ENCODE measurements at regions not wholly inside any gene's neighbourhood (a gene's known extent, or its start where the extent isn't known, plus 50 kb on each side); places are given as distances from the start of the nearest gene placed in this dataset.
"Not testable (repeated sequence)": the region's sequence is repeated elsewhere in the genome, so short reads cannot be mapped to it uniquely, and the experiment has no call there.

DNA sequence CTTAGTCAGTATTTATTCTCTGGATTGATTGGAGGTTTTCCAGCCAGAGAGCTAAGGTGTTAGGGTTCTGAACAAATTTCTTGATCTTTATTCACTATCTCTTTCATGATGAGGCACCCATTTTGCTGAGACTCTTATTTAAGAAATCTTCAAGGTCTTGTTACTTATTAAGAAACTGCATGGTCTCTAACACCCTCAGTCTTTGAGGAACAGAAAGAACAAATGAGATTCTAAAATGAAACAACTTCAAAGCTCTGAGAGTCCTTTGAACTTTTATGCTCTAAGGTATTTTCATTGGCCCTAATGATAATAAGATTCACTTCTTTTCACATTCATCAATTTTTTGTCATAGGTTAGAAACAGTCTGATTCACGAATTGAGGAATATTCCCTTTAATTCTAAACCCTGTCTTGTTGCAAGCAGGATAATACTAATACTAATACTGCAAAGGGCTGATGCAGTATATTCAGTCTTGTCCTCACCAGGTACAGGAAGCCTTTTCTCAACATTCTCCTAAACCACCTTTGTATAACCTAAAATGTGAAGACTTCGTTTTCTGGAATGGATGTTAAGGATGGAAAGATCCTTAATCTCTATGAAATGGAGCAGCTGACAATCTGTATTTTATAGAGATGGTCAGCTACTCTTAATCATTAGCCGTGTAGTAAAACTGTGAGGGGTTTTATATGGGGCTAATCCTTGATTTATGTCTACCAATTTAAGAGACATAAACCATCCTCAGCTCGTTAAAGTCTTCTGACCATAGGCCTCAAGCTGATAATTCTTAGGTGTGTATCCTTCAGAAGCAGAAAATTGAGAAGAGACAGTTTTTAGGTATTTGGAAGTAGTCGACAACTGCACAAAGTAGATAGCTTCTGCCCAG lies 198.3 kb downstream of the OTOL1 start:
- no CpG with 5 or more reads among the region's 5 CpGs for WGBS (ENCODE audit: extremely low coverage, insufficient coverage, low lambda C conversion rate)

DNA sequence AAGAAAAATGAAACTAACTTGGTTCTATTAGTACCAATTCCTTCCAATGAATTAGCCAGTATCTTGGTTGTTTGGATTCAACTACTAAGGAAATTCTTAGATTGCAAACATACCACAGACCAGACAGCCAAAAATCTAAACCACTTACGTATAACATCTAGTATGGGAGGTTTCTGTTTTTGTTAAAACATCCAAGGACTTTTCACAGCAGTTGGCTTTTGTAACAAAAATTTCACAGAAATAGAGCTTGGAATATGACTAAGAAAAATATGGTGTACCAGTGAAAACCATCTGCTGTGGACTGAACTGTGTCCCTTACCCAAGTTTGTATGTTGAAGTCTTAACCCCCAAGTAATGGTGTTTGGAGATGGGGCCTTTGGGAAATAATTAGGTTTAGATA lies 199.2 kb downstream of the OTOL1 start:
- Histone ChIP-seq H3K18ac (ENCODE audit: low read length) (no peak overlapping the region), H2BK5ac (ENCODE audit: low read length) (no peak overlapping the region), H2BK15ac (replicated peaks; ENCODE audit: low read depth) (no peak overlapping the region), H3K27ac (ENCODE audit: low read depth, low read length) (no peak overlapping the region), H4K5ac (ENCODE audit: low read length) (no peak overlapping the region), H3K4me1 (ENCODE audit: control insufficient read depth, low read depth, low read length) (no peaks in the 10 kb centered on the region), H3K79me2 (ENCODE audit: control insufficient read depth, insufficient read depth, low read length) (no peaks in the 10 kb centered on the region), H3K27me3 (ENCODE audit: insufficient read depth, low read length, poor library complexity) (no peaks in the 10 kb centered on the region), H3K4ac (ENCODE audit: low read depth, low read length) (no peak overlapping the region), H4K8ac (ENCODE audit: low read depth, low read length) (no peak overlapping the region), H2BK120ac (ENCODE audit: low read depth, low read length) (no peak overlapping the region), H3K23ac (ENCODE audit: low read length) (no peak overlapping the region), H2AK5ac (ENCODE audit: low read length) (no peak overlapping the region), H3K9ac (ENCODE audit: low read length) (no peak overlapping the region), H3K4me2 (ENCODE audit: low read length) (no peak overlapping the region), H3K79me1 (ENCODE audit: low read length) (no peaks in the 10 kb centered on the region), H3K36me3 (ENCODE audit: control insufficient read depth, insufficient read depth, low read length) (no peaks in the 10 kb centered on the region), H3K4me3 (ENCODE audit: low read length) (no peak overlapping the region), H3K56ac (ENCODE audit: low read length) (no peak overlapping the region)
- WGBS (ENCODE audit: extremely low coverage, insufficient coverage, low lambda C conversion rate) = no CpG with 5 or more reads among the region's 1 CpG
- DNase-seq = no peak

More for the DNA sequence above, 198.3 kb downstream of the OTOL1 start:
- Histone ChIP-seq H3K79me2 (ENCODE audit: control insufficient read depth, insufficient read depth, low read length) (no peaks in the 10 kb centered on the region), H3K18ac (ENCODE audit: low read length) (no peak overlapping the region), H3K4me2 (ENCODE audit: low read length) (no peak overlapping the region), H3K4ac (ENCODE audit: low read depth, low read length) (no peak overlapping the region), H3K27ac (ENCODE audit: low read depth, low read length) (no peak overlapping the region), H2BK15ac (replicated peaks; ENCODE audit: low read depth) (no peak overlapping the region), H3K27me3 (ENCODE audit: insufficient read depth, low read length, poor library complexity) (no peaks in the 10 kb centered on the region), H3K4me1 (ENCODE audit: control insufficient read depth, low read depth, low read length) (no peaks in the 10 kb centered on the region), H4K8ac (ENCODE audit: low read depth, low read length) (no peak overlapping the region), H4K5ac (ENCODE audit: low read length) (no peak overlapping the region), H3K79me1 (ENCODE audit: low read length) (no peaks in the 10 kb centered on the region), H2AK5ac (ENCODE audit: low read length) (no peak overlapping the region), H3K36me3 (ENCODE audit: control insufficient read depth, insufficient read depth, low read length) (no peaks in the 10 kb centered on the region), H3K4me3 (ENCODE audit: low read length) (no peak overlapping the region), H3K56ac (ENCODE audit: low read length) (no peak overlapping the region), H3K9ac (ENCODE audit: low read length) (no peak overlapping the region), H2BK120ac (ENCODE audit: low read depth, low read length) (no peak overlapping the region), H2BK5ac (ENCODE audit: low read length) (no peak overlapping the region), H3K23ac (ENCODE audit: low read length) (no peak overlapping the region)
- no peak for DNase-seq

DNA sequence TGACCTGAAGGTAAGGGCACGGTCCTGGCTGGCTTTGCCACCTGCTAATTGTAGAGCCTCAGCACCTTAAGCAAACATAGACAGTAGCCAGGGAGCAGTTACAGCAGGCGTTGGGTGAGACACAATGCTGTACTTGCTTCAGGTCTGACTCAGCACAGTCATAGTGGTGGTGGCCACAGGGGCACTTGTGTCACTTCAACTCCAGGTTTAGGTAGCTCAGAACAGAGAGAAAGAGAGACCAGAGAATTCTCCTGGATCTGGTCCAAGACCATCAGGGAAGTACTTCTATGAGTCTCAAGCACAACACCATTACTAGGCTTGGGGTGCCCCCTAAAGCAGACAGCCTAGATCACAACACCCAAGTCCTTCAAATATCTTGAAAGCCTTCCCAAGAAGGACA lies 204.4 kb downstream of the OTOL1 start:
- peak; percentile 69 for DNase-seq
- Histone ChIP-seq H4K8ac (ENCODE audit: low read depth, low read length) (no peak overlapping the region), H3K79me1 (ENCODE audit: low read length) (no peaks in the 10 kb centered on the region), H3K56ac (ENCODE audit: low read length) (no peak overlapping the region), H3K27me3 (ENCODE audit: insufficient read depth, low read length, poor library complexity) (no peaks in the 10 kb centered on the region), H3K4me1 (ENCODE audit: control insufficient read depth, low read depth, low read length) (no peaks in the 10 kb centered on the region), H2BK15ac (replicated peaks; ENCODE audit: low read depth) (no peak overlapping the region), H3K27ac (ENCODE audit: low read depth, low read length) (no peak overlapping the region), H3K23ac (ENCODE audit: low read length) (no peak overlapping the region), H3K4me3 (ENCODE audit: low read length) (no peak overlapping the region), H3K4ac (ENCODE audit: low read depth, low read length) (no peak overlapping the region), H3K18ac (ENCODE audit: low read length) (no peak overlapping the region), H3K9ac (ENCODE audit: low read length) (no peak overlapping the region), H2BK120ac (ENCODE audit: low read depth, low read length) (no peak overlapping the region), H2BK5ac (ENCODE audit: low read length) (no peak overlapping the region), H3K36me3 (ENCODE audit: control insufficient read depth, insufficient read depth, low read length) (no peaks in the 10 kb centered on the region), H3K79me2 (ENCODE audit: control insufficient read depth, insufficient read depth, low read length) (no peaks in the 10 kb centered on the region), H2AK5ac (ENCODE audit: low read length) (no peak overlapping the region), H3K4me2 (ENCODE audit: low read length) (no peak overlapping the region), H4K5ac (ENCODE audit: low read length) (no peak overlapping the region)
- no CpG with 5 or more reads among the region's 2 CpGs for WGBS (ENCODE audit: extremely low coverage, insufficient coverage, low lambda C conversion rate)

DNA sequence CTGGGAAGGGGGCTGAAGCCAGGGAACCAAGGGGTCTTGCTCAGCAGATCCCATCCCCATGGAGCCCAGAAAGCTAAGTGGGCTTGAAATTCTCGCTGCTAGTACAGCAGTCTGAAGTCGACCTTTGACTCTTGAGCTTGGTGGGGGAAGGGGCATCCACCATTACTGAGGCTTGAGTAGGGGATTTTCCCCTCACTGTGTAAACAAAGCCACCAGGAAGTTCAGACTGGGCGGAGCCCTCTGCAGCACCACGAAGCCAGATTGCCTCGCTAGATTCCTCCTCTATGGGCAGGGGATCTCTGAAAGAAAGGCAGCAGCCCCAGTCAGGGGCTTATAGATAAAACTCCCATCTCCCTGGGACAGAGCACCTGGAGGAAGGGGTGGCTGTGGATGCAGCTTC lies 210.6 kb downstream of the OTOL1 start:
- H3K79me1 ChIP-seq (ENCODE audit: low read length); H3K27me3 ChIP-seq (ENCODE audit: insufficient read depth, low read length, poor library complexity); H4K5ac ChIP-seq (ENCODE audit: low read length); DNase-seq; H2AK5ac ChIP-seq (ENCODE audit: low read length); H3K9ac ChIP-seq (ENCODE audit: low read length); H3K4ac ChIP-seq (ENCODE audit: low read depth, low read length); H2BK15ac ChIP-seq (replicated peaks; ENCODE audit: low read depth); H2BK5ac ChIP-seq (ENCODE audit: low read length); H3K4me3 ChIP-seq (ENCODE audit: low read length); H2BK120ac ChIP-seq (ENCODE audit: low read depth, low read length); H3K18ac ChIP-seq (ENCODE audit: low read length); H3K56ac ChIP-seq (ENCODE audit: low read length); H3K4me2 ChIP-seq (ENCODE audit: low read length); H3K4me1 ChIP-seq (ENCODE audit: control insufficient read depth, low read depth, low read length); H3K27ac ChIP-seq (ENCODE audit: low read depth, low read length); H3K36me3 ChIP-seq (ENCODE audit: control insufficient read depth, insufficient read depth, low read length); H4K8ac ChIP-seq (ENCODE audit: low read depth, low read length); H3K79me2 ChIP-seq (ENCODE audit: control insufficient read depth, insufficient read depth, low read length); H3K23ac ChIP-seq (ENCODE audit: low read length): not testable (repeated sequence)
- no CpG with 5 or more reads among the region's 5 CpGs for WGBS (ENCODE audit: extremely low coverage, insufficient coverage, low lambda C conversion rate)

DNA sequence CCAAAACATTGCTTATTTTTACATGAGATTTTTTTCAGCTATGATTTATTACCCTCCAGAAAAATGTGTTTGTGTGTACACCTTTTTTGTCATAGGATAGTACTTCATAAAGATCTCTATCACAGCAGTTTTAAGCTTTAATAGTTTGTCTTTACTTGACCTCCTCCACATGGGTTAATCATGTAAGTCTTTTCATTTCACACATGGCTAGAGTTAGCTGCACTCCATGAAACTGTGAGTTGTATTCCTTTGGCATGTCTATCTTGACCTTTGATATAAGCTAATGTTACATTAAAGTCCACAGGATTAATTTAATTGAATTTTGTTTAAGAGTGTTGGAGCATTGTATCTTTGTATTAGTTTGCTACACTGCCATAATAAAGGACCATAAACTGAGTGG lies 217.1 kb downstream of the OTOL1 start:
- Histone ChIP-seq H3K4me2 (ENCODE audit: low read length) (no peak overlapping the region), H4K8ac (ENCODE audit: low read depth, low read length) (no peak overlapping the region), H3K4me3 (ENCODE audit: low read length) (no peak overlapping the region), H2BK15ac (replicated peaks; ENCODE audit: low read depth) (no peak overlapping the region), H2AK5ac (ENCODE audit: low read length) (no peak overlapping the region), H2BK120ac (ENCODE audit: low read depth, low read length) (no peak overlapping the region), H3K4me1 (ENCODE audit: control insufficient read depth, low read depth, low read length) (no peaks in the 10 kb centered on the region), H3K27ac (ENCODE audit: low read depth, low read length) (no peak overlapping the region), H3K27me3 (ENCODE audit: insufficient read depth, low read length, poor library complexity) (no peaks in the 10 kb centered on the region), H3K56ac (ENCODE audit: low read length) (no peak overlapping the region), H4K5ac (ENCODE audit: low read length) (no peak overlapping the region), H2BK5ac (ENCODE audit: low read length) (no peak overlapping the region), H3K79me2 (ENCODE audit: control insufficient read depth, insufficient read depth, low read length) (no peaks in the 10 kb centered on the region), H3K79me1 (ENCODE audit: low read length) (no peaks in the 10 kb centered on the region), H3K4ac (ENCODE audit: low read depth, low read length) (no peak overlapping the region), H3K23ac (ENCODE audit: low read length) (no peak overlapping the region), H3K9ac (ENCODE audit: low read length) (no peak overlapping the region), H3K18ac (ENCODE audit: low read length) (no peak overlapping the region), H3K36me3 (ENCODE audit: control insufficient read depth, insufficient read depth, low read length) (no peaks in the 10 kb centered on the region)
- no peak for DNase-seq

- no peak overlapping the region for H3K4me2 ChIP-seq (ENCODE audit: low read length)
- no peak overlapping the region for H3K4ac ChIP-seq (ENCODE audit: low read depth, low read length)
- no peaks in the 10 kb centered on the region for H3K27me3 ChIP-seq (ENCODE audit: insufficient read depth, low read length, poor library complexity)
- H3K79me2 ChIP-seq (ENCODE audit: control insufficient read depth, insufficient read depth, low read length) = no peaks in the 10 kb centered on the region
- H2AK5ac ChIP-seq (ENCODE audit: low read length) = no peak overlapping the region
- no peaks in the 10 kb centered on the region for H3K4me1 ChIP-seq (ENCODE audit: control insufficient read depth, low read depth, low read length)
- H3K9ac ChIP-seq (ENCODE audit: low read length) = no peak overlapping the region
- H3K23ac ChIP-seq (ENCODE audit: low read length) = no peak overlapping the region
- peak overlapping the region; percentile 56 for H4K8ac ChIP-seq (ENCODE audit: low read depth, low read length)
- H2BK15ac ChIP-seq (replicated peaks; ENCODE audit: low read depth) = no peak overlapping the region
- WGBS (ENCODE audit: extremely low coverage, insufficient coverage, low lambda C conversion rate) = no CpG with 5 or more reads among the region's 2 CpGs
- no peak for DNase-seq
- H2BK120ac ChIP-seq (ENCODE audit: low read depth, low read length) = no peak overlapping the region
- H3K18ac ChIP-seq (ENCODE audit: low read length) = no peak overlapping the region
- no peaks in the 10 kb centered on the region for H3K36me3 ChIP-seq (ENCODE audit: control insufficient read depth, insufficient read depth, low read length)
- H3K4me3 ChIP-seq (ENCODE audit: low read length) = no peak overlapping the region
- no peak overlapping the region for H2BK5ac ChIP-seq (ENCODE audit: low read length)
- H3K56ac ChIP-seq (ENCODE audit: low read length) = no peak overlapping the region
- H4K5ac ChIP-seq (ENCODE audit: low read length) = no peak overlapping the region
- H3K79me1 ChIP-seq (ENCODE audit: low read length) = no peaks in the 10 kb centered on the region
- H3K27ac ChIP-seq (ENCODE audit: low read depth, low read length) = no peak overlapping the region
Measured at GRCh38 chr3:161731968-161732367, 235.4 kb downstream of the OTOL1 start.
